ENCODE measurements at regions not wholly inside any gene's neighbourhood (a gene's known extent, or its start where the extent isn't known, plus 50 kb on each side); places are given as distances from the start of the nearest gene placed in this dataset.

DNA sequence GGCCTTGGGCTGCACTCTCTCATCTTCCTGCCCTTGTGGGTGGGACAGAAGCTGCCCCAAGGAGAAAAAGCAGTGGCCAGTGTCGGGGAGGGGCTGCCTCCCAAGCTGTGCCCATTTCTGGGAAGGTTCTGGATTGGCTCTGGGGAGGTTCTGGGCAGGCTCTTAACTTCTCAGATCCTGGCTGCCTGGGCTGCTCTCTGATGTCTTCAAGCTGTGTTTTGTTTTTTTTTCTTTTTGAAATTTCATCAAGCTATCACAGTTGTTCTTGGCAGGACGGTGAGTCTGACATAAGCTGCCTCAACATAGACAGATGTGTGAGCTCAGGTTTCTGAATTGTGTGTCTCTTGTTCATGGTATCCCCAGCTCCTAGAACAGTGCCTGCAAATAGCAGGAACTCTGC, 1032.0 kb downstream of the BRD1 start:
- Histone ChIP-seq H4K20me1 (ENCODE audit: insufficient read depth) (no peaks in the 10 kb centered on the region), H3K9ac (ENCODE audit: low read length) (no peak overlapping the region), H3K27me3 (ENCODE audit: insufficient read depth, low read length) (no peaks in the 10 kb centered on the region), H3K36me3 (ENCODE audit: control insufficient read depth in 1 of 2, insufficient read depth in 2 of 2, low read length in 2 of 2) (no peaks in the 10 kb centered on the region), H3K9me2 (ENCODE audit: insufficient read depth) (no peaks in the 10 kb centered on the region), H3K9me3 (ENCODE audit: control insufficient read depth in 1 of 2, insufficient read depth in 1 of 2, low read depth in 1 of 2, low read length in 2 of 2) (no peaks in the 10 kb centered on the region), H3K27ac (ENCODE audit: low read depth, low read length) (no peak overlapping the region), H3K4me1 (ENCODE audit: control insufficient read depth in 1 of 2, insufficient read depth in 2 of 2, low read length in 2 of 2) (no peaks in the 10 kb centered on the region), H3K4me3 (replicated peaks in 1 of 2; ENCODE audit: low read depth in 1 of 2, low read length in 2 of 2) (no peak overlapping the region), H2AFZ (ENCODE audit: low read depth, low read length, poor library complexity, severe bottlenecking) (no peak overlapping the region), H3K4me2 (ENCODE audit: low read length) (no peak overlapping the region), H3K79me2 (ENCODE audit: insufficient read depth, low read length) (no peaks in the 10 kb centered on the region)
- RAD21 ChIA-PET (ENCODE audit: low non-redundant PET in 1 of 2, low total read pairs in 2 of 2, uncharacterized antibody in 2 of 2, unreplicated experiment in 2 of 2) = no interaction called here
- intact Hi-C loops (cut with micrococcal nuclease) = no loop called here
- DNase-seq (ENCODE audit: low read depth, low spot score) = no peak
- POLR2A ChIA-PET = no interaction called here
- CTCF ChIA-PET = no interaction called here
- BruUV-seq (replicated peaks) = no TSS peak
- no peak for TF ChIP-seq TCF7L2 (IDR thresholded peaks at IDR 0.05; ENCODE audit: borderline replicate concordance, extremely low read depth, insufficient read depth, insufficient read length)
- TF ChIP-seq EZH2 (IDR thresholded peaks at IDR 0.05) = no peak
- TF ChIP-seq ZFX (IDR thresholded peaks at IDR 0.05) = no peak
- no peak for TF ChIP-seq JUND (IDR thresholded peaks at IDR 0.05)
- no peak for TF ChIP-seq SP1 (IDR thresholded peaks at IDR 0.05; ENCODE audit: low read depth)
- TF ChIP-seq SIN3A (IDR thresholded peaks at IDR 0.05; ENCODE audit: low read depth) = no peak
- no peak for TF ChIP-seq POLR2A (IDR thresholded peaks at IDR 0.05; ENCODE audit: borderline replicate concordance, extremely low read depth, insufficient read depth, insufficient read length)
- no peak for TF ChIP-seq CBX3 (IDR thresholded peaks at IDR 0.05; ENCODE audit: low read depth)
- TF ChIP-seq, protein P1, sequence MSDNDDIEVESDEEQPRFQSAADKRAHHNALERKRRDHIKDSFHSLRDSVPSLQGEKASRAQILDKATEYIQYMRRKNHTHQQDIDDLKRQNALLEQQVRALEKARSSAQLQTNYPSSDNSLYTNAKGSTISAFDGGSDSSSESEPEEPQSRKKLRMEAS (IDR thresholded peaks at IDR 0.05) = no peak
- TF ChIP-seq, protein P2, sequence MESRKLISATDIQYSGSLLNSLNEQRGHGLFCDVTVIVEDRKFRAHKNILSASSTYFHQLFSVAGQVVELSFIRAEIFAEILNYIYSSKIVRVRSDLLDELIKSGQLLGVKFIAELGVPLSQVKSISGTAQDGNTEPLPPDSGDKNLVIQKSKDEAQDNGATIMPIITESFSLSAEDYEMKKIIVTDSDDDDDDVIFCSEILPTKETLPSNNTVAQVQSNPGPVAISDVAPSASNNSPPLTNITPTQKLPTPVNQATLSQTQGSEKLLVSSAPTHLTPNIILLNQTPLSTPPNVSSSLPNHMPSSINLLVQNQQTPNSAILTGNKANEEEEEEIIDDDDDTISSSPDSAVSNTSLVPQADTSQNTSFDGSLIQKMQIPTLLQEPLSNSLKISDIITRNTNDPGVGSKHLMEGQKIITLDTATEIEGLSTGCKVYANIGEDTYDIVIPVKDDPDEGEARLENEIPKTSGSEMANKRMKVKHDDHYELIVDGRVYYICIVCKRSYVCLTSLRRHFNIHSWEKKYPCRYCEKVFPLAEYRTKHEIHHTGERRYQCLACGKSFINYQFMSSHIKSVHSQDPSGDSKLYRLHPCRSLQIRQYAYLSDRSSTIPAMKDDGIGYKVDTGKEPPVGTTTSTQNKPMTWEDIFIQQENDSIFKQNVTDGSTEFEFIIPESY (IDR thresholded peaks at IDR 0.05; ENCODE audit: extremely low read depth, insufficient replicate concordance, low read length) = no peak
- TF ChIP-seq, protein P3, sequence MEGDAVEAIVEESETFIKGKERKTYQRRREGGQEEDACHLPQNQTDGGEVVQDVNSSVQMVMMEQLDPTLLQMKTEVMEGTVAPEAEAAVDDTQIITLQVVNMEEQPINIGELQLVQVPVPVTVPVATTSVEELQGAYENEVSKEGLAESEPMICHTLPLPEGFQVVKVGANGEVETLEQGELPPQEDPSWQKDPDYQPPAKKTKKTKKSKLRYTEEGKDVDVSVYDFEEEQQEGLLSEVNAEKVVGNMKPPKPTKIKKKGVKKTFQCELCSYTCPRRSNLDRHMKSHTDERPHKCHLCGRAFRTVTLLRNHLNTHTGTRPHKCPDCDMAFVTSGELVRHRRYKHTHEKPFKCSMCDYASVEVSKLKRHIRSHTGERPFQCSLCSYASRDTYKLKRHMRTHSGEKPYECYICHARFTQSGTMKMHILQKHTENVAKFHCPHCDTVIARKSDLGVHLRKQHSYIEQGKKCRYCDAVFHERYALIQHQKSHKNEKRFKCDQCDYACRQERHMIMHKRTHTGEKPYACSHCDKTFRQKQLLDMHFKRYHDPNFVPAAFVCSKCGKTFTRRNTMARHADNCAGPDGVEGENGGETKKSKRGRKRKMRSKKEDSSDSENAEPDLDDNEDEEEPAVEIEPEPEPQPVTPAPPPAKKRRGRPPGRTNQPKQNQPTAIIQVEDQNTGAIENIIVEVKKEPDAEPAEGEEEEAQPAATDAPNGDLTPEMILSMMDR (IDR thresholded peaks at IDR 0.05 in 2 of 3, conservative IDR thresholded peaks at IDR 0.05 in 1 of 3; ENCODE audit: borderline replicate concordance in 1 of 3, insufficient read depth in 1 of 3, low read depth in 2 of 3, low read length in 2 of 3) = no peak
- TF ChIP-seq, protein P4, sequence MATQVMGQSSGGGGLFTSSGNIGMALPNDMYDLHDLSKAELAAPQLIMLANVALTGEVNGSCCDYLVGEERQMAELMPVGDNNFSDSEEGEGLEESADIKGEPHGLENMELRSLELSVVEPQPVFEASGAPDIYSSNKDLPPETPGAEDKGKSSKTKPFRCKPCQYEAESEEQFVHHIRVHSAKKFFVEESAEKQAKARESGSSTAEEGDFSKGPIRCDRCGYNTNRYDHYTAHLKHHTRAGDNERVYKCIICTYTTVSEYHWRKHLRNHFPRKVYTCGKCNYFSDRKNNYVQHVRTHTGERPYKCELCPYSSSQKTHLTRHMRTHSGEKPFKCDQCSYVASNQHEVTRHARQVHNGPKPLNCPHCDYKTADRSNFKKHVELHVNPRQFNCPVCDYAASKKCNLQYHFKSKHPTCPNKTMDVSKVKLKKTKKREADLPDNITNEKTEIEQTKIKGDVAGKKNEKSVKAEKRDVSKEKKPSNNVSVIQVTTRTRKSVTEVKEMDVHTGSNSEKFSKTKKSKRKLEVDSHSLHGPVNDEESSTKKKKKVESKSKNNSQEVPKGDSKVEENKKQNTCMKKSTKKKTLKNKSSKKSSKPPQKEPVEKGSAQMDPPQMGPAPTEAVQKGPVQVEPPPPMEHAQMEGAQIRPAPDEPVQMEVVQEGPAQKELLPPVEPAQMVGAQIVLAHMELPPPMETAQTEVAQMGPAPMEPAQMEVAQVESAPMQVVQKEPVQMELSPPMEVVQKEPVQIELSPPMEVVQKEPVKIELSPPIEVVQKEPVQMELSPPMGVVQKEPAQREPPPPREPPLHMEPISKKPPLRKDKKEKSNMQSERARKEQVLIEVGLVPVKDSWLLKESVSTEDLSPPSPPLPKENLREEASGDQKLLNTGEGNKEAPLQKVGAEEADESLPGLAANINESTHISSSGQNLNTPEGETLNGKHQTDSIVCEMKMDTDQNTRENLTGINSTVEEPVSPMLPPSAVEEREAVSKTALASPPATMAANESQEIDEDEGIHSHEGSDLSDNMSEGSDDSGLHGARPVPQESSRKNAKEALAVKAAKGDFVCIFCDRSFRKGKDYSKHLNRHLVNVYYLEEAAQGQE (IDR thresholded peaks at IDR 0.05; ENCODE audit: low read depth) = no peak
- no peak for TF ChIP-seq CEBPB (IDR thresholded peaks at IDR 0.05; ENCODE audit: low read depth)
- TF ChIP-seq EGR1 (IDR thresholded peaks at IDR 0.05; ENCODE audit: low read depth) = no peak
- no peak for TF ChIP-seq YY1 (IDR thresholded peaks at IDR 0.05; ENCODE audit: extremely low read depth, insufficient replicate concordance, low read depth, low read length)
- TF ChIP-seq EZH2phosphoT487 (IDR thresholded peaks at IDR 0.05; ENCODE audit: borderline replicate concordance) = no peak
- no peak for TF ChIP-seq ZNF274 (IDR thresholded peaks at IDR 0.05; ENCODE audit: low read depth, low read length)
- no peak for TF ChIP-seq ELF1 (IDR thresholded peaks at IDR 0.05; ENCODE audit: borderline replicate concordance, low read depth)
- TF ChIP-seq SRF (IDR thresholded peaks at IDR 0.05; ENCODE audit: low read depth) = no peak
- ATAC-seq = no peak
